Effector CD4-positive, alpha-beta T cell (primary cell): ENCODE measurements at regions not wholly inside any gene's neighbourhood (a gene's known extent, or its start where the extent isn't known, plus 50 kb on each side); places are given as distances from the start of the nearest gene placed in this dataset.

ENCODE experiments used
- DNase-seq: peaks from one replicate; pipeline ENCODE4 v3.0.0-alpha.2; 2020

- DNase-seq, result no peak
These were observed 192.1 kb upstream of the MKI67 start for GRCh38 chr10:128318366-128318765.

- no peak for DNase-seq
These were observed 192.7 kb upstream of the MKI67 start for GRCh38 chr10:128318913-128319312.

GRCh38 chr10:128322106-128322505 lies 195.9 kb upstream of the MKI67 start:
- DNase-seq, result no peak

GRCh38 chr10:128322950-128323349 lies 196.7 kb upstream of the MKI67 start:
- no peak for DNase-seq

- DNase-seq, result no peak
These were observed 198.0 kb upstream of the MKI67 start for GRCh38 chr10:128324058-128324827.

DNA sequence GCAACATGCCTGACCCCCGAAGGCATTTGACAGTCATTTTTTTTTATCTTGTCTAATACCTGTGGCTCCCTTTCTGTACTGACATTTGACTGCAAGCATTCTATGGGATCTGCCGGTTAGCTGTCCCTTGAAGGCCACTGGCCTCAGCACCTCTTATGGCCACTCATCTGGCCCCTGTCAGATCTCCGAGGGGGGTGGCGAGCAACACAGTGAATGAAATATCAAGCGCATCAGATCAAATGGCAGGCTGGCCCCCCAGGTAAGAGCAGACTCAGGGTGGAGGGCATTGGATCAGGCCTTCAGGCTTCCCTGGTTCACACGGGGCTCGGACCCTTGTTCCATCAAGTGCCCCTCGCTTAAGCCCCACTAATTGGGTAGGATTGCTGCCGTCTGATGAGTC lies 199.6 kb upstream of the MKI67 start:
- no peak for DNase-seq

DNA sequence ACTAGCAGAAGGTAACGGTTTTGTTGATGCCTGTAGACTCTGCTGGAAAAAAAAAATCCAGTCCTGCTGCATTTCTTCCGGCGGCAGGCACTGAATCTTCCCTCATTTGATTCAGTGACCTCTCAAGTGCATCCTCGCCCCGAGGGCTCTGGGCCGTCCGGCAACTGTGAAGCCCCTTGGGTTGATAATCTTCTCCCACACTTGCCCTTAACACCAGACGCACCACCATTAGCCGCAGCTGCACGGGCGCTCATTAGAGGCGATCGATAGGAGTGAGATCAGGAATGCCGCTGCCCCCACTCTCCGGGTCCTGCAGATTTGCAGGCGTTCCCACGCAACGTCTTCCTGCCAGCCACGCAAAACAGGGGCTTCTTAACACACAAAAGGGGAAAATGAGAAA lies 200.0 kb upstream of the MKI67 start:
- DNase-seq, result no peak

DNA sequence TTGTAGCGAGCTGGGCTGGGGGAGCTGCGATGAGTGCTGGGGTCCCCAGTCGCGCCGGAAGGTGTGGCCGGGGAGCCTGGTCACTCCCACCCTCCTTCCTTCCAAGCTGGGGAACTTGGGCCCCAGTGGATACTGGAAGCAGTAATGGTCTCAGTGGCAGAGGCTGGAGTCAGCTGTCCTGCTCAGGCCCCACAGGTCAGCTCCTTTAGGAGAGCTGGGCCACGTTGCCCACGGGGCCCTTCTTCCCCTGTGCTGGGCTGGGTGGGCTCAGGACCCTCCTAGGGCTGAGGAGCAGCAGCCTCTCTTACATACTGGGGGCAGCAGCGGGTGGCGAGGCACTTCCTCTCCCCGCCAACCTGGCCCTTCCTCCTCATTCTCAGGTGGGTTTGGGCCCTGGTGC lies 200.6 kb upstream of the MKI67 start:
- DNase-seq, result no peak

- no peak for DNase-seq
These were observed 210.2 kb upstream of the MKI67 start for GRCh38 chr10:128336401-128336800.

GRCh38 chr10:128337860-128338378 lies 211.7 kb upstream of the MKI67 start:
- no peak for DNase-seq

DNA sequence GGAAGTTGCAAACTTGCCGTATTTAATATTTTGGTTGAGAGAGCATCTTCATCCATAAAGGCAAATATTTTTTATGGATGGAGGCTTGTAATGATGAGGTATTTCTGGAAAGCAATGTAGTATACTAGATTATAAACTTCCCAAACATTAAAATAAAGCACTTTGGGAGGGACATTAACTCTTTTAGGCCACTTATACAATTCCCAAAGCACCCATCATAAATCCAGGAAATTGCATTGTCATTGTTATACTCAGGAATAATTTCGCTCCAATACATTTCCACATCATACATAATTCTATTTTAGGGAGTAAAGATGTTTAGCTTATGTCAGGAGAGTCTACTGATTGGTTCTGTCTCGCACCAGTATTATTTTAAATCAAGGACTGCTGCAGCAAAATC lies 212.7 kb upstream of the MKI67 start:
- no peak for DNase-seq

GRCh38 chr10:128339753-128340152 lies 213.5 kb upstream of the MKI67 start:
- no peak for DNase-seq

DNA sequence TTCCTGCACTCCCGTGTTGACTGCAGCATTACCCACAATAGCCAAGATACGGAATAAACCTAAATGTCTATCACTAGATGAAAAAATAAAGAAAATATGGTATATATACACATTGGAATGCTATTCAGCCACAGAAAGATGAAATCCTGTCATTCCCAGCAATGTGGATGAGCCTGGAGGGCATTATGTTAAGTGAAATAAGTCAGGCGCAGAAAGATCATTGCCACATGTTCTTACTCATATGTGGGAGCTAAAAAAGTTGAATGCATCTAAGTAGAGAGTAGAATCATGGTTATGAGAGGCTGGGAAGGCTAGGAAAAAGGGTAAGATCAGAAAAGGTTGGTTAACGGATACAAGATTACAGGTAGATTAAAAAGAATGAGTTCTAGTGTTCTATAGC lies 219.1 kb upstream of the MKI67 start:
- DNase-seq, result no peak

DNA sequence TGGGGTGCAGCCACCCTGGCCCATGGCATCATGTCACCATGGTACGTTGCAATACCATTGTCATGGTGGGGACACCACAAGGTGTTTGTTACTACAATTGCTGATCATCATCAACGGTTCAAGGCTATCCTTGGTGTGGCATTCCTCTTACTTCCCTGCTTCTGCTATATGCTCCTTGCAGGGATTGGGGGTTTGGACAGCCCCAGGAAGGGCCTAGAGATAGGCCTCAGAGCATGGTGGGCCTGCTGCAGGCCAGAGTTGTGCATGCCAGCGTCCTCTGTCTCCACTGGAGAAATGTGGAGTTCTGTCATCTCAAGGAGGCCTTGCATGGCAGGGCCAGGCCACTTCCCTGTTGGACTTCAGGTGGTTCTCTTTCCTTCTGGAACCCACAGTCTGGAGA lies 234.6 kb upstream of the MKI67 start:
- no peak for DNase-seq

DNA sequence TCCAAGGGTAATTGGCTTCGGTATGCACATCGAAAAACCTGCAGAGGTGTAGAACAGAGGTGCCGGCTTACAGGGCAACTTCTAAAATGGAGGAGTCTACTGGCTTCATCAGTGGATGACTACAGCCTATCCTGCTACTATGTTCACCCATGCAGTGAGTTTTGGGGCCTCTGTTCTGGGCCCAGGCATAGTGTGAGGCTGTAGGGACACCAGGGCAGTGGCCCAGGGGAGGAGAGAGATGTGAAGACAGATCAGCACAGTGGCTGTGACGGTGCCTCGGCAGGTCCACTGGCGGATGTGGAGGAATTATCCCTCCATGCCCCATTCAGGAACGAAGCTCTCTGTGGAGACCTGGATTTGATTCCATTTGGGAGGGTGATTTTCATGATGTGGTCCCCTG lies 235.3 kb upstream of the MKI67 start:
- no peak for DNase-seq

- DNase-seq, result no peak
These were observed 236.3 kb upstream of the MKI67 start for GRCh38 chr10:128362514-128362913.

- no peak for DNase-seq
These were observed 238.4 kb upstream of the MKI67 start for GRCh38 chr10:128364631-128365030.

DNA sequence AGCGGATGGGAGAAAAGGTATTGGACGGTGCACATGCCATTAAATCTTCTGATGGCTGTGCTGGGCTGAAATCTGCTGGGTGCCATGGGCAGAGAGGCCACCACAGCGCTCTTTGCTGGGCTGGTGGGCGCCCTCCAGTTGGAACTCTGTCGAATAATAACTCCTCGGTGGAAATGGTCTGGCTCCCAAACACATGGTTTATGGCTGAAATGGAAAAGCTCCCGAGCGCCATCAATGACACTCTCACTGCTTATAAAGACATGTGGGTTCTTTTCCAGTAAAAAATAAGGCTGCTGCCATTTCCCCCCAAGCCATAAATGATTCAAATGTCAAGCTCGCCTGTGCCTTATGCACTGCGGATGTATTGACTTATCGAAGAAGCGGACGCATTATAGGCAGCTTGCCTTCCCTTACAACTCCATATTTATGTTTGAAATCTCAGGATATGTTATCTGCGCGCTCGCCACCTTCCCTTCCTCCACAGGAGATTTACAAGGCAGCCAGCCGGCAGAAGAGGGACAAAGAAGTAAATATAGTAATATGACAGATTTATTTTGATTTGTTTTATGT lies 239.0 kb upstream of the MKI67 start:
- no peak for DNase-seq

GRCh38 chr10:128367807-128368206 lies 241.6 kb upstream of the MKI67 start:
- no peak for DNase-seq

DNA sequence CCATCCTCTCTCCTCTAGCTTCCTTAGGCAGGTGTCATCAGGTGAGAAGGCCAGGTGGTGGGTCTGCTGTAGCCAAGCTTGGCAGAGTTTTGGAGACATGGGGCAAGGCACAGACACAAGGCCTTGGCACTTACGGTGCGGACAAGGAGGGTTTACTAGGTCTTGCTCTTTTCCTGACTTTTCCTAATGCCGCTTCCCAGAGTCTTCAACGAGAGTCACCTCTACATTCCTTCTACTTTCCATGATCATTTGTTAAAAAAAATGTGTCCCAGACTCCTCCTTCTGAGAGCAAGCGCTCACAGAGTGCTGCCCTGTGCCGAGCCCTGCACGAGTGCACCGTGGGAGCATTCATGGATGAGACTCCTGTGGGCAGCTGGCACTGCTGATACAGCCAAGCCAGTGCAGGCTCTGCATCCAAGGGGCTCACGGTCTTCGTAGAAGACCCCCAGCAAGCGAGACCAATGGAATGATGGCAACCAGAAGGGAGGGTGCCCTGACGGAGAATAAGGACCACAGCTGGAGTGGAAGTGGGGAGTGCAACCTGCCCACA lies 243.0 kb upstream of the MKI67 start:
- DNase-seq, result no peak

GRCh38 chr10:128373071-128373749 lies 247.0 kb upstream of the MKI67 start:
- no peak for DNase-seq

- DNase-seq, result no peak
These were observed 247.6 kb upstream of the MKI67 start for GRCh38 chr10:128373831-128374230.

DNA sequence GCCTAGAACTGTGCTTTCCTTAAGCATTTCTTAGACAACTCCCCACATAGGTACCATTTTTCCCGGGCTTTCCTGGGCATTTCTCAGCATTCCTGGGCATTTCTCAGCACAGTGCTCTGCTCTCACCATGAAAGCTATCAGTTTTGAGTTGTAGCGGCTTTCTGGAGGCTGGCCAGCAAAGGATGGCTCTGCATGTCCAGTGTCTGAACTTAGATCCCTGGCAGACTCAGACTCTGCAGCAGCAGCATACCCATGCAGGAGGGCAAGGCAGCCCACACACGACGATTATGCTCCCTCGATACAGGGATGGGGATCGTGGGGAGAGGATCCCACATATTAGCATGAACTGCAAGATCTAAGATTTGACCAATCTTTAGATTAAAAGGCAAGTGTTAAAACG lies 248.9 kb upstream of the MKI67 start:
- DNase-seq, result no peak
